Globus pallidus (tissue), 1 donor: ENCODE measurements at regions not wholly inside any gene's neighbourhood (a gene's known extent, or its start where the extent isn't known, plus 50 kb on each side); places are given as distances from the start of the nearest gene placed in this dataset.
A peak's percentile ranks its signal among the peaks of the same experiment; 100 is the strongest.

Source experiments
- DNase-seq: peaks from one replicate; pipeline ENCODE4 v3.0.0-alpha.2; 2015; ENCODE audit warnings: low spot score

DNA sequence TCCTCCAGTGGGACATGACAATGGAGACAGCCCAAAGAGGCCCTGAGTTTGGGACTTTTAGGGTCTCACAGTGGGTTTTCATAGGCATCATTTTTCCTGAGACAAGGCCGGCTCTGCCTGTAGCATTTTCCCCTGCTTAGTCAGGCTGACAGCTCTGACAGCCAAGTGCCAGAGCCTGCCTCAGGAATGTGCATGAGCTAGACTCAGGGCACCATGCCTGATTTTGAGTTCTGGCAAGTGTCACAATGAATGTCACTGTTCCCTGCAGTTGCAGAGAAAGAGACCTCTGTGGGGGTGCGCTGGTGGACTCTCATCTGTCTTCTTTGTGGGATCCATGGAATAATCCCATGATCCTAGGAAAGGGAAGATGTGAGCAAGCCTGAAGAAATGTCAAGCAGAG, 343.3 kb upstream of the TSPY4 start:
- DNase-seq, result peak; percentile 55

DNA sequence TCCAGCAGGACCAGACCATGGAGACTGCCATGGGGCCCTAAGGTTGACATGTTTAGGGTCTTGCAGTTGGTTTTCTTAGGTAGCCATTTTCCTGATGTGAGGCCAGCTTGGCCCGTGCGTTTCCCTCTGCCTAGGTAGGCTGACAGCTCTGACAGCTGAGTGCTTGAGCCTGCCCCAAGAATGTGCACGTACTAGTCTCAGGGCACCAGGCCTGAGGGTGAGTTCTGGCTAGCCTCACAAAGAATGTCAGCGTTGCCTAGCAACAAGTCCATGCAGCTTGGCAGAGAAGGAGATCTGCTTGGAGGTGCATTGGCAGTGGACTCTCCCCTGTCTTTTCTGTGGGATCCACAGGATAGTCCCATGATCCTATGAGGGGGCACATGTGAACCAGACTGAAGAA, 336.0 kb upstream of the TSPY4 start:
- no peak for DNase-seq

DNA sequence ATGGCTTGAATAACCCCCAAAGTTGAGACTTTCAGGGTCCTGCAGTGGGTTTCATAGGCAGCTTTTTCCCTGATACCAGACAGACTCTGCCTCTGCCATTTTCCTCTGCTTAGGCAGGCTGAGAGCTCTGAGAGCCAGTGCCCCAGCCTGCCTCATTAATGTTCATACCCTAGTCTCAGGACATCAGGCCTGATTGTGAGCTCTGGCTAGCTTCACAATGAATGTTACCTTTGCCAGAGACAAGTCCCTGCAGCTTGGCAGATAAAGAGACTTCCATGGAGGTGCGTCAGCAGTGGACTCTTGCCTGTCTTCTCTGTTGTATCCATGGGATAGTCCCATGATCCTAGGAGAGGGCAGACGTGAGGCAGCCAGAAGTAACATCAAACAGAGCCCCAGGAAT, 333.5 kb upstream of the TSPY4 start:
- no peak for DNase-seq

DNA sequence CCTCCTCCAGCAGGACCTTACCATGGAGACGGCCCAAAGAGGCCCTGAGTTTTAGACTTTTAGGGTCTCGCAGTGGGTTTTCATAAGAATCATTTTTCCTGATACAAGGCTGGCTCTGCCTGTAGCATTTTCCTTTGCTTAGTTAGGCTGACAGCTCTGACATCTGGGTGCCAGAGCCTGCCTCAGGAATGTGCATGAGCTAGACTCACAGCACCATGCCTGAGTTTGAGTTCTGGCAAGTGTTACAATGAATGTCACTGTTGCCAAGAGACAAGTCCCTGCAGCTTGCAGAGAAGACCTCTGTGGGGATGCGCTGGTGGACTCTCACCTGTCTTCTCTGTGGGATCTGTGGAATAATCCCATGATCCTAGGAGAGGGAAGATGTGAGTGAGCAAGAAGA, 328.6 kb upstream of the TSPY4 start:
- no peak for DNase-seq

DNA sequence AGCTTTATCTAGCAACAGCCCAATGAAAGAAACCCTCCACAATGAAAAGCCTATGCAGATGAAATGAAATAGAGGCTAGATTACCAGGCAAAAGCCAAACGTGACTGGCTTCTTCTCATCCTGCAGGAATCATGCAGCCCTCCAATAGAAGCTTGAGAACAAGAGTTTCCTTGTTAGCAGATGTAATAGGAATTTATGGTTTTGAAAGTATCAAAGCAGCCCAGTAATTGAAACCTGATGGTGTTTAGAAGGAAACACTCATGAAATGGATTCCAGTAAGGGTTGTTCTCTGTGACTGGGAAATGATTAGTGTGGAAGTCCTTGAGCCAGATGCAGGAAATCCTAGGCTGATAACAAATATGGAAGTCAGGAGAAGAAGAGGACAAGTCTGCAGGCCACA, 320.3 kb upstream of the TSPY4 start:
- DNase-seq, result no peak

DNA sequence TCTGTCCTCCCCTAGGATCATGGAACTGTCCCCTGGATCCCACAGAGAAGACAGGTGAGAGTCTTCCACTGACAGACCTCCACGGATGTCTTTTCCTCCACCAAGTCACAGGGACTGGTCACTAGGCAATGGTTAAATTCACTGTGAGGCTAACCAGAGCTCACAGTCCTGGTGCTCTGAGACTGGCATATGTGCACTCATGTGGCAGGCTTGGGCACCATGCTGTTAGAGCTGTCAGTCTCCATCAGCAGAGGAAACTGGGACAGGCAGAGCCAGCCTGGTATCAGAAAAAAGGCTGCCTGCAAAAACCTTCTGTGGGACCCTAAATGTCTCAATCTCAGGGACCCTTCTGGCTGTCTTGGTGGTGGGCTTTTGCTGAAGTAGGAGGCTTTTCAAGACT, 318.9 kb upstream of the TSPY4 start:
- no peak for DNase-seq

DNA sequence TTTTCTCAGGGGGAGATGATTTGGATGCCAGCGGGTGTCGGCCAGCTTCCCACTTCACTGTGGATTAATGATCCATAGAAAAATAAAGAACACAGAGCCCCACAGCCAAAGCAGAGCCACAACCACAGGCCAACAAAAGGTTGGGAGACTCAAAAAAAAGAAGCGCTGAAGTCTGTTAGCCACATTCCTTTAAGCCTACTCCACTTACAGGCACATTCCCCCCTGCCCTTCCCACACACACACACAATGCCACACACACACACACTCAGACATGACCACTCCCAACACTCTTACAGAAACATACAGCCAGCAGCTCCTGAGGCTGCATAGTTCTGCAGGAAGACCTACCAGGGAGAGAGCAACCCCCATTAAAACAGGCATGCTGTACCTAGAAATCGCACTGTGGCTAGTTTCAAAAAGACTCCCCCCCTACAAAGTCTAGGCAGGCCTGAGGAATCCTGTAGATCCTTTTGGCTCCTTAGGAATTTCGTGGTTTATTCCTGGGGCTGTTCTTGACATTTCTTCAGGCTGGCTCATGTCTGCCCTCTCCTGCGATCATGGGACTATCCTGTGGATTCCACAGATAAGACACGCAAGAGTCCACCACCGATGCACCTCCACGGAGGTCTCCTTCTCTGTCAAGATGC, 309.4 kb upstream of the TSPY4 start:
- DNase-seq, result no peak

DNA sequence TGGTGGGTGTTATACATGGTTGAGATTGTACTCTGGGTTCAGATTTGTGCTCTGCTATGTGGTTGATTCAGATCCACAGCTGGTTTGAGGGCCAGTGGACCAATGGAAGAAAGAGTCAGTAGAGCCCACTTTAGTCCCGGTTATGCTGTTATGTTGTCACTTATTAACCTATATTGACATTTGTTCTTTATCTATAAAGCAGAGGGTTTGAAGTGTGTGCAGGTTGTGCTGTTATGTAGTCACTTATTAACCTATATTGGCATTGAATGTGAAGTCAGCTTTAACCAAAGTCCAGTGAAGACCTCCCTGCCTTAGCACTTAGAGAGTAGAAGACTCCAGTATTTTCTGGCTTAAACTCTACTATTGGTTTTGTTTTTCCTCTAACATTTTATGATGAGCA, 307.3 kb upstream of the TSPY4 start:
- no peak for DNase-seq

DNA sequence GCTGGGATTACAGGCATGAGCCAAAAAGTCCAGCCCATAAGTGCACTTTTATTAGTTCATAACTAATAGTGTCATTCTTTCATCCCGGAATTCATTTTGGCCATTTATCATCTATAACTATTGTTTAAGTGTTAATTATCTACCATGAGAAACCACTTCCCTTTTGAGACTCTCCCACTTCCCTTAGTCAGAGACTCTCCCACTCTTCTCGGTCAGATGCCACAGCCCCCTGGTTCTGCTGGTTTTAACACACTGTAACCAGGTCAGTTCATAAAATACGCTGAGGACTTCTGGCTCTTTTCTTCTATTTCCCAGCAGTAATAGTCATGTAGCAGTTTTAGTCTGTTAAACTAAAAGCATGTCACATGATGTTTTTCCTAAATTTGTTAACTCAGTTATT, 303.0 kb upstream of the TSPY4 start:
- DNase-seq, result no peak

DNA sequence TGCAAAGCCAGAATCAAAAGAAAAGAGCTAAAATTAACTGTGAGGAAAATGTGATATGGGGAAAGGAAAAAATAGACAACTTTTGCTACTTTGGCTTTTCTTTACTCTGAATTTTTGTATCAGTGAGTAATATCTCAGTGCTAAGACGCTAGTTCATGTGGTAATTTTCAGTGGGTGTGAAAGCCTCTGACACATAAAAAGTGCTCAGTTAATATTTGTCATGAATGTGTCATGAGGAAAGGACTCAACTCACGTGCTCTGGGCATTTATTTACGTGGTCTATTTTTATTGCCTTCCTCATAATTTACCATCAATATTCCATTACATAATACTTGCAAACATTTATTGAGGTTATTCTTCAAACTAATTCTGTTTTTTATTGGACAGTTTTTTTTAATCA, 302.0 kb upstream of the TSPY4 start:
- no peak for DNase-seq

DNA sequence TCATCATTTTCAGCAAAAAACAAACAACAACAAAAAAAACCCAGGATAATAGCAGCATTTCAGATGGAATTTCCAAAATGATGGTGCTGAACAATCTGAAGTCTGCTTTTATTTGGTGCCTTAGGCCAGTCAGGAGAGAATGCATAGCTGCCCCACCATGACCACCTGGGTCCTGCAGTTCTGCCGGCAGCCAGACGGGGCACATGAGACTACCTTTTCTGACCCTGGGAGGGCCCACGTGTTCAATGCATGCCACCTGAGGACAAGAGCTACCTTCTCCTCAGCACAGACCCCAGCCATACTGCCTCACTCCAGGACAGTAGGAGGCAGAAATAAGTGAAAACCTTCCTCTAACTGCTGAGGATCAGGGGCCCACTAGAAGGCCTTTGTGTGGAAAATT, 295.8 kb upstream of the TSPY4 start:
- no peak for DNase-seq
